Epidermal melanocyte (primary cell): ENCODE measurements at regions not wholly inside any gene's neighbourhood (a gene's known extent, or its start where the extent isn't known, plus 50 kb on each side); places are given as distances from the start of the nearest gene placed in this dataset.

Experiments
- DNase-seq: peaks from one replicate; pipeline ENCODE4 v3.0.0; 2011; ENCODE audit warnings: low spot score; ENCODE audit not compliant: insufficient read length

DNA sequence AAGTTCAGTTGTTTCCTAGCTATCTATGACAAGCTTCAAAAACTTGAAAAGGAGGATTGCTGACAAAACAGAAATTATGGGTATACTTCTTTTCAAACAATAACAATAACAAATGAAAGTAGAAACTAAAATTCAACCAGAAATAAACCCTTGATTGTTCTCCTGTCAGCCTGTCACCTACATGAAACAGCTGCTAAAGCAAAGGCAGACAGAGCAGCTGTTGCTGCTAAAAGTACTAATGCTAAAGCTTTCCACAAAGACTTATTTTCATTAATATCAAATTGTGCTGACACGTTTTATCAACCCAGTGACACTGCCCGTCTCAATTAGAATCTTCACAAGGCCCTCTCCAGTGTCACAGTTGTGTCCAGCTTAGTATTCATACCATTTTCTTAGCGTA is 533.2 kb upstream of the GBE1 start:
- no peak for DNase-seq

GRCh38 chr3:82293867-82294266 is 532.4 kb upstream of the GBE1 start:
- DNase-seq, result no peak

DNA sequence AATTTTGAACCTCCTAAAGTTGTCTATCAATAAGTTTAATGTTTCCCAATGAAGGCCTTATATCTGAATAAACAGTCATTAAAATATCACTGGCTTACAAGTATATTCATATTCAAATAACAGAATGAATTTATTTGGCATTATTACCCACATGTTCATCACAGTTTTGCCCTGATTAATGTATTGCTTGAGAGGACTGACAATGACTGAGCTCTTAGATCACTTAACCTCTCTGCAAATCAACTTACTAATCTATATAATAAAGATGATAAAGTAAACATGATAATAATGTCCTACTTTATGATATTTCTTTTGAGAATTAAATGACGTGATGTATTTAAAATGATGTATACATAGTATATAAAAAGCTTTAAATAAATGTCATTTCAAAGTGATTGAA is 532.0 kb upstream of the GBE1 start:
- no peak for DNase-seq

- DNase-seq, result no peak
Measured at GRCh38 chr3:82287562-82287961, 526.1 kb upstream of the GBE1 start.

GRCh38 chr3:82281205-82281604 is 519.8 kb upstream of the GBE1 start:
- no peak for DNase-seq

- no peak for DNase-seq
Measured at GRCh38 chr3:82276992-82277391, 515.5 kb upstream of the GBE1 start.

GRCh38 chr3:82274897-82275296 is 513.5 kb upstream of the GBE1 start:
- DNase-seq, result no peak

DNA sequence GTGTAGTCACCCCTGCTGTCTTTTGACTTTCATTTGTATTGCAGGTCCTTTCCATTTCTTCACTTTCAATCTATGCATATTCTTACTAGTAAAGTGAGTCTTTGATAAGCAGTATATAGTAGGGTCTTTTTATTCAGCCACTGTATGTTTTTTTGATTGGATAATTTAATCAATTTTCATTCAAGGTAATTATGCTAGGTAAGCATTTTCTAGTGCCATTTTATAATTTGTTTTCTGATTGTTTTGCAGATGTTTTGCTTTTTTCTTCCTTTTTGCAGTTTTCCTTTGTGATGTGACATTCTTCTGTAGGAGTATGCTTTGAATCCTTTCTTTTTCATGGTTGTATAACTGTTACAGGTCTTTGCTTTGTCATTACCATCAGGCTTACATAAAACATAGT is 504.3 kb upstream of the GBE1 start:
- no peak for DNase-seq

GRCh38 chr3:82262193-82262592 is 500.7 kb upstream of the GBE1 start:
- DNase-seq, result no peak

DNA sequence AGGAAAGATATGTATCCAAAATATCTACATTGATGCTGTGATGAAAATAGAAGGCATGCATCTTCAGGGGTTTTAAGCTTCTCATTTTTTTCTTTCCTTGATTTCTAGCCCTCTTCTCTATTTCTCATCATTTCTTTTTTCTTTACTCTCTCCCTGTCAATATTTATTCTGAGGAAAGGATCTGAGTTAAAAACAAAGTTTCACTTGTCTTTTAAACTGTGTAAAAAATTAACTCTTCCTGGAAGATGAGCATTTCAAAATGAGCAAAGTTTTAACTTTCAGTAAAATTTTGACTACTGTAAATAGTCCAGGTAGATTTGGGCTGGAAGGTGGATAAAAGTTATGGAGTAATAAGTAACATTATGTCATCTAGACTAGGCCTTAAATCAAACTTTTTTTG is 500.2 kb upstream of the GBE1 start:
- DNase-seq, result no peak

DNA sequence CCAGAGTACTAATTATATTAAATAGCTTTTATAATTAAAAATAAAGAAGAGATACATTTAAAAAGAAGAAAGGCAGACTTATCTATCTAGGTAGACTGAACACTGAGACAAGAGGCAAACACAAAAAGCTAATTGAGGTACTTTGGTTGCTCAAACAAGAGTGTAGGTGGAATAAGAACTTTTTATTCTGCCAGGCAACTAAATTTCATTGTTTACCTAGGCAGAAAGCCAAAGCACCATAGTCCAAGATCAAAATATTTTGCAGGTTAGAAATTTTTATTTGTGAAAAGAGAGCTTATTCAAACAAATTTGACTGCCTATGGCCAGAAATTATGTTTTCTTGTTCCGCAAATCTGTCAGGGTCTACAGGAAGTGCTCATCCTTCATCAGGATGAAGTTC is 499.6 kb upstream of the GBE1 start:
- no peak for DNase-seq

DNA sequence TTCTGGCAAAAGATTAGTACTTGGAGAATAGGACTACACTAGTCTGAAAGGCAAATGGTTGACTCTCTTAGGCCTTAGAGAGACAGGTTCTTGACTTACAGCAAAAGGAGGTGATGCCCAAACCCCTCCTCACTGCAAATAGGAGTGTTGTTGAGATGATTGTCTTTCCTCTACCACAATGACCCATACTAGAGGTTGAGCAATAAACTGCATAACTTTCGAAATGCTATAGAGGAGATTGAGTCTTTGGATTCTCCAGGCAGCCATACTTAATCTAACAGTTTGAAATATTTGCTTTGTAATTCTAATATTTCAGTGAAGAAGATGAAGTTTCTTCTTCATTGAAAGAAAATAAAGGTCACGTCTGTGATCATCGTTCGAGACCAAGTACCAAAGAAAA is 498.5 kb upstream of the GBE1 start:
- no peak for DNase-seq

- DNase-seq, result no peak
Measured at GRCh38 chr3:82240322-82240721, 478.9 kb upstream of the GBE1 start.

DNA sequence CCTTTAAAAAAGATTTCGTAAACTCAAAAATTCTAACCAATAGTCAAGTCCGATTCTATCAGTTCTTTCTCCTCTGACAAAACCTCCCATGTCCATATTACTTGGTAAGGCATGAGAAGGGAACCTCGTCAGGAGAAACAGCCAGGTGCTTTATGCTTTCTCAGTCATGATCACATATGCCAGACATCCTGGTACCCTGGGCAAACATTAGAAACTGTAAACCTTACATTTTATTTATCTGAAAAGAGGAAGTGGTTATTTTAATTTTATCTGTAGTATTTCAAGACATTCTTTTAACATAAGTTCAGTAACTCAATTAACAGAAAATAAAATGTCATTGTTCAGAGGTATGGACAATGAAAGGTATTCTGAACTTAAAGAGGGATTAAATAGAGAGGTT is 474.8 kb upstream of the GBE1 start:
- no peak for DNase-seq

- DNase-seq, result no peak
Measured at GRCh38 chr3:82229397-82229796, 468.0 kb upstream of the GBE1 start.

- no peak for DNase-seq
Measured at GRCh38 chr3:82224661-82225060, 463.2 kb upstream of the GBE1 start.

GRCh38 chr3:82222401-82222800 is 461.0 kb upstream of the GBE1 start:
- no peak for DNase-seq

- DNase-seq, result no peak
Measured at GRCh38 chr3:82217571-82217970, 456.1 kb upstream of the GBE1 start.

DNA sequence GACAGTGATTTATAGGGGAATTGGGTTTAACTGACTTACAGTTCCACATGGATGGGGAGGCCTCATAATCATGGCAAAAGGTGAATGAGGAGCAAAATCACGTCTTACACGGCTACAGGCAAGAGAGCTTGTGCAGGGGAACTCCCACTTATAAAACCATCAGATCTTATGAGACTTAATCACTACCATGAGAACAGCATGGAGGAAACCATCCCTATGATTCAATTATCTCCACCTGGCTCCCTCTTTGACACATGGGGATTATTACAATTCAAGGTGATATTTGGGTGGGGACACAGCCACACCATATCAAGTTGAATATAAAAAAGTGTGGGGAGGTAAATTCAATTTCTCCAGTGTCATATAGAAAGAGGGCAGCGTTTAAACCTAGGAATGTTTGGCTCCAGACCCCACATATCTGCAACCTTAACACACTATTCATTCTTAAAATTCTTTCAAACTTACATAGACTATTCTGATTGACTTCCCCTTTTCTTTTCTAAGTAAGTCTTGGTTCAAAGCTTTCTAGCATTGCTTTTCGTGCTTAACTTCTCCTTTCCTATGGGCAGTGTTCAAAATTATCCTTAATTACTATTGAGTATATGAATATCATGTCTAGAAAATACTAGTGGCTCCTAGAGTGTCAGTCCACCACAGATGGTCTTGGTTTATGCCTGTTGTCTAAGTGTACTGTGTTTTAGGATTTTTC is 446.7 kb upstream of the GBE1 start:
- DNase-seq, result no peak

DNA sequence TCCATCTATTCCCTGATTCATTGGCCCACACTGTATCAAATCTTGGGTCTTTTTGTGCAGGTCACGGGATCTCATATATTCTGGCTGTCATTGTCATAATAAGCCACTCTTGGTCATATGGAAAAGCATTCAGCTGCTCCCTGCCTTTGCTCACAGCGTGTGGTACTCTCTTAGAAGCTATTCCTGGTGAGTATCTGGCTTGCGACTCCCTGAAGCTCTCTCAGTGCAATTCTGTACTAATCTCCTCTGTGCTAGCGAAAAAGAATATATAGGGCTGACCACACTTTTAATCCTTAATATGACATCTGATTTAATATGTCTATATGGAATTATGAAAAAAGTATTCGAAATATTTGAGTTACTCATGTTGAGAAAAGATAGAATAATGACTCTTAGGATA is 440.8 kb upstream of the GBE1 start:
- DNase-seq, result no peak

DNA sequence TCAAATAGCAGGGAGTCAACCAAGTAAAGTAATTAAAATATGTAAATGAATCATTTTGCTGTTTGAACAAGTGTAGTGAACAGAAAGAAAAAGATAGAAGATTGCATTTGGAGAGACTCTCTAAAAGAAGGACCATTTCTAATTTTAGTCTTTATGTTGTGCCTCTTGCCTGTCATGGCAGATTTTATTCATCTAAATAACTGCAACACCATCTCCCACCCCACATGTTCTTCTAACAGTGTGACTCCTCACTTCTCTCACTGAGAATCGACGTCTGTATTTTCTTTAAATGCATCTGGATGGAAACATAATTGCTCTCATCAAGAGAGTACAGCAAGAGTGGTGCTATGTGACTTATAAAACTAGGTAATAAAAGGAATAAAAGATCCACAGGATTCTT is 439.9 kb upstream of the GBE1 start:
- no peak for DNase-seq

GRCh38 chr3:82198009-82198408 is 436.6 kb upstream of the GBE1 start:
- no peak for DNase-seq

- no peak for DNase-seq
Measured at GRCh38 chr3:82196645-82197044, 435.2 kb upstream of the GBE1 start.

- no peak for DNase-seq
Measured at GRCh38 chr3:82194870-82195269, 433.4 kb upstream of the GBE1 start.
